SU-DHL-6 (cell line): ENCODE measurements at regions not wholly inside any gene's neighbourhood (a gene's known extent, or its start where the extent isn't known, plus 50 kb on each side); places are given as distances from the start of the nearest gene placed in this dataset.

ENCODE experiments used
- H2AFZ ChIP-seq: fragments of 200-600 bp; sonication (generic); 2 replicates; pipeline ENCODE4 v1.6.1; 2014; ENCODE audit warnings: low read depth, mild to moderate bottlenecking, moderate library complexity, mixed read lengths, antibody characterized with exemption, low read length; ENCODE audit not compliant: severe bottlenecking
- H3F3A ChIP-seq: fragments of 200-600 bp; shearing (Covaris generic); 2 replicates; pipeline ENCODE4 v1.6.0; 2016; ENCODE audit warnings: antibody characterized with exemption, mild to moderate bottlenecking; ENCODE audit not compliant: insufficient read depth
- H3K27ac ChIP-seq: fragments of 200-600 bp; sonication (generic); 2 replicates; pipeline ENCODE4 v1.5.1; 2016; ENCODE audit warnings: low read depth, mild to moderate bottlenecking, low read length, moderate library complexity, mixed read lengths
- H3K27me3 ChIP-seq: fragments of 200-600 bp; sonication (generic), shearing (Covaris generic); 2 replicates; pipeline ENCODE4 v1.6.0; 2014; ENCODE audit warnings: mild to moderate bottlenecking, low read length
- H3K36me3 ChIP-seq: fragments of 200-600 bp; sonication (generic); 2 replicates; pipeline ENCODE4 v1.6.1; 2014; ENCODE audit warnings: mild to moderate bottlenecking, low read length, mixed read lengths
- H3K4me2 ChIP-seq: fragments of 300-600, 200-600 bp; shearing (Covaris generic), sonication (generic); 2 replicates; pipeline ENCODE4 v1.6.0; 2014; ENCODE audit warnings: low read length, low read depth, mild to moderate bottlenecking; ENCODE audit not compliant: poor library complexity, severe bottlenecking
- H3K4me3 ChIP-seq: fragments of 200-600 bp; sonication (generic); 2 replicates; pipeline ENCODE4 v1.5.1; 2014; ENCODE audit warnings: antibody characterized with exemption, low read length, mild to moderate bottlenecking, mixed read lengths; ENCODE audit not compliant: insufficient read depth, poor library complexity, severe bottlenecking
- H3K79me2 ChIP-seq: fragments of 200-600 bp; sonication (generic); 2 replicates; pipeline ENCODE4 v1.6.1; 2014; ENCODE audit warnings: mild to moderate bottlenecking, low read length, moderate library complexity; ENCODE audit not compliant: insufficient read depth
- H3K9ac ChIP-seq: fragments of 200-600 bp; sonication (generic); 2 replicates; pipeline ENCODE4 v1.7.0; 2014; ENCODE audit warnings: mild to moderate bottlenecking, low read length
- H3K9me2 ChIP-seq: fragments of 200-600 bp; sonication (generic); replicated peaks from 2 replicates; pipeline ENCODE4 v1.6.1; 2014; ENCODE audit warnings: low read length; ENCODE audit not compliant: insufficient read depth
- H3K9me3 ChIP-seq: fragments of 200-600 bp; sonication (generic); 2 replicates; pipeline ENCODE4 v1.6.1; 2014; ENCODE audit warnings: low read length, mixed read lengths; ENCODE audit not compliant: insufficient read depth
- H4K20me1 ChIP-seq: fragments of 200-600 bp; sonication (generic); 2 replicates; pipeline ENCODE4 v1.6.1; 2014; ENCODE audit warnings: low read depth, mild to moderate bottlenecking, antibody characterized with exemption, low read length, moderate library complexity, mixed read lengths
- CTCF ChIP-seq: fragments of 200-600 bp; sonication (generic); IDR thresholded peaks from one replicate; pipeline ENCODE4 v1.5.1; 2017; ENCODE audit warnings: antibody characterized with exemption, mild to moderate bottlenecking, low read length, moderate library complexity; ENCODE audit not compliant: insufficient read depth, poor library complexity, severe bottlenecking
- EZH2phosphoT487 ChIP-seq: fragments of 200-600 bp; sonication (generic), shearing (Covaris generic); conservative IDR thresholded peaks from 2 replicates; pipeline ENCODE4 v1.6.1; 2018; ENCODE audit warnings: mild to moderate bottlenecking, antibody characterized with exemption, low read length, moderate library complexity, mixed read lengths

DNA sequence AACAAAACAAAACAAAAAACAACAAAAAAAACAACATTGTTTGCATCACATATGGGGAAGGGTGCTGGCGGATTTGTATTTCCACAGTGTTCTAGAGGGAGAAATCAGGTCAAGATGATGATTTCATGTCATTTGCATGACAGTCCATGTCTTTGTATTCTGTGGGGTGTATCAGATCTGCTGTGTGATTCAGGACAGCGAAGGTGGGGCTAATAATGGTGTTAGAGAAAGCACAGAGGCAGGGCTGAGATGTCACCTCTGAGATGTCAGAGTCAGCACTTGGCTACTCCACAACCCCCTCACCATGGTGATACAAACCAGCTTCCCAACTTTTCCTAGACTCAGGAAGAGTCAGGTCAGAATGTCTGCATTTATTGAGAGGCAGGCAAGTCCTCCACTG lies 543.2 kb downstream of the BCL11B start:
- Histone ChIP-seq H2AFZ (no peak overlapping the region), H4K20me1 (no peaks in the 10 kb centered on the region), H3K36me3 (no peaks in the 10 kb centered on the region)

GRCh38 chr14:98731286-98731685 lies 540.7 kb downstream of the BCL11B start:
- no peak overlapping the region for H3K4me2 ChIP-seq
- no peaks in the 10 kb centered on the region for H3K36me3 ChIP-seq
- no peak overlapping the region for H2AFZ ChIP-seq
- H3K79me2 ChIP-seq = no peaks in the 10 kb centered on the region
- H3K9ac ChIP-seq = no peak overlapping the region
- H3K9me2 ChIP-seq = no peaks in the 10 kb centered on the region
- H4K20me1 ChIP-seq = no peaks in the 10 kb centered on the region
- no peak for TF ChIP-seq EZH2phosphoT487
- no peak for TF ChIP-seq CTCF
- no peak overlapping the region for H3K4me3 ChIP-seq
- no peaks in the 10 kb centered on the region for H3K9me3 ChIP-seq
- no peak overlapping the region for H3K27ac ChIP-seq
- H3K27me3 ChIP-seq = no peaks in the 10 kb centered on the region
- H3F3A ChIP-seq = no peaks in the 10 kb centered on the region

More for the DNA sequence above, 543.2 kb downstream of the BCL11B start:
- Histone ChIP-seq H3K9me2 (no peaks in the 10 kb centered on the region), H3K4me3 (no peak overlapping the region), H3K27me3 (no peaks in the 10 kb centered on the region), H3F3A (no peaks in the 10 kb centered on the region), H3K9me3 (no peaks in the 10 kb centered on the region), H3K79me2 (no peaks in the 10 kb centered on the region), H3K9ac (no peak overlapping the region), H3K4me2 (no peak overlapping the region), H3K27ac (no peak overlapping the region)
- TF ChIP-seq CTCF = no peak
- no peak for TF ChIP-seq EZH2phosphoT487

DNA sequence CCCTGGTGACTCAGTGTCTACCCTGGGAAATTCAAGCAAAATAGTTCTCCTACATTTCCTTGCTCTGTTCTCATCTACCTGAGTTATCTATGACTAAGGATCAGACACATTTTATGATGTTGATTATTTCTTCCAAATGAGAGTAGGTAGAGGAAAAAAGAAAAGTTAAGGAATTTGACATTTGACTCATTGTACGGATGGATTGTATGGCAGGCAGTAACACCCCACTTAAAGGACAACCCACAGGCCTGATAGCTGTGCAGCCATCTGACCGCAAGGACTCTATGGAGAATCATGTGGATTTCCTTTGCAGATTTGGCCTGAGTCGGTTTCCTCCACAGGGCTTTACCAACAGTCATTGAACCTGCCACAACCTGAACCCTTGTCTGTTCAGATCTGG lies 540.3 kb downstream of the BCL11B start:
- no peak overlapping the region for H3K4me2 ChIP-seq
- H3K4me3 ChIP-seq = no peak overlapping the region
- TF ChIP-seq CTCF (no peak), EZH2phosphoT487 (no peak)

More for the DNA sequence above, 540.3 kb downstream of the BCL11B start:
- Histone ChIP-seq H3K36me3 (no peaks in the 10 kb centered on the region), H2AFZ (no peak overlapping the region), H3K27ac (no peak overlapping the region), H3K79me2 (no peaks in the 10 kb centered on the region), H4K20me1 (no peaks in the 10 kb centered on the region), H3K9ac (no peak overlapping the region), H3K9me2 (no peaks in the 10 kb centered on the region), H3F3A (no peaks in the 10 kb centered on the region), H3K27me3 (no peaks in the 10 kb centered on the region), H3K9me3 (no peaks in the 10 kb centered on the region)
